ENCODE measurements at regions not wholly inside any gene's neighbourhood (a gene's known extent, or its start where the extent isn't known, plus 50 kb on each side); places are given as distances from the start of the nearest gene placed in this dataset.
"Not testable (repeated sequence)": the region's sequence is repeated elsewhere in the genome, so short reads cannot be mapped to it uniquely, and the experiment has no call there.

DNA sequence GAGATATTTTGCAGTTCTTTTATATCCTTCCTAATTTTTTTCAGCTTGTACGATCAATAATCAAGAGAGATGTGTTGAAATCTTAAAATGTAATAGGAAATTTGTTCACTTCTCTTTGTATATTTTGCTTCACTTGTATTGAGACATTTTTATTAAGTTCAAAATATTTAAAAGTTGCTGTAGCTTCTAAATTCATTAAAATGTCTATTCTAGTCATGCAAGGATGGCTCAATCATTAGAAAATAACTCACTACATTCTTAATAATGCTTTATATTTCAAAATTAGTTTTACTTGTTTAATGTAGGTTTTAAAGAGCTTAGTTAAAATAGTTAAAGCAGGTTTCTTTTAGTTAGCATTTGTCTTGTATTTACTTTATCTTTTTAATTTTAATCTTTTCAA, 308.4 kb downstream of the CYRIA start:
- no peak for DNase-seq

- DNase-seq = no peak
Measured at GRCh38 chr2:16351541-16351940, 314.1 kb downstream of the CYRIA start.

GRCh38 chr2:16351137-16351536, 314.5 kb downstream of the CYRIA start:
- no peak for DNase-seq

- DNase-seq = no peak
Measured at GRCh38 chr2:16350211-16350610, 315.4 kb downstream of the CYRIA start.

DNA sequence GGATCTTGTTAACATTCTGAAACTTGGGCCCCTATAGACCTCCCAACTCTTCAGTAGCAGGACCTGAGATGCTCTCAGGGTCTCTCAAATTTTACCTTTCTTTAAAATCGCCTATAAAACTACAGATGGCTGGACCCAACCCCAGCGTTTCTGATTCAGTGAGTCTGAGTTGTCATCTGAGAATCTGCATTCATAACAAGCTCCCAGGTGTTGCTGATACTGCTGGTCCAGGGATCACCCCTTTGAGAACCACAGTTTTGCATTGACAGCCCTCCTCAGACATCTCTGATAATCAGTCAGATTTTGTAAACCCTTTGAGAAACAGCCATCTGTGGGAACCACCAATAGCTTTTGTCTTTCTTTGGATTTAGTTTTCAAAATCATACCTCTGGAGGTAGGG, 315.8 kb downstream of the CYRIA start:
- DNase-seq = no peak

DNA sequence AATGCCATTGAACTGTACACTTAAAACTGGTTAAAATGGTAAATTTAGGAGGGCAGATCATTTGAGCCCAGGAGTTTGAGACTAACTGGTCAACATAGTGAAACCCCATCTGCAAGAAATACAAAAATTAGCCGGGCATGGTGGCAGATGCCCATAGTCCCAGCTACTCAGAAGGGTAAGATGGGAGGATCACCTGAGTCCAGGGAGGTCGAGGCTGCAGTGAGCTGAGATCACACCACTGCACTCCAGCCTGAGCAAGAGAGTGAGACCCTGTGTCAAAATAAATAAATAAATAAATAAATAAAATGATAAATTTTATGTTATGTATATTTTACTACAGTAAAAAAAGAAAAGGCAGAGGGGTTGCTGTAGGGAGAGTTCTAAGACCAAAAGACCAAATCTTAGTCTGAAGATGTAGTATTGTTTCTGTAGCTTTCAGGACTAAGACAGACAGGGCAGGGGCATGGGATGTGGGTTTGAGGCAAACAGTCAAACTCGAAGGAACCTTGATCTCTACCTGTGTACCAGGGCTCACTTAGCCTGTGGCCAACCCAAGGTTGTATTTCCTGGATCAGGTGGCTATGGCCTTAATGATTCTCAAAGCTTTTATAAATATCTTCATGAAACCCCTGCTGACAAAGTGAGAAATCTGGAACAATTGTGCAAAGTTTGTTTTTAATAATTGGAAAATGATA, 316.7 kb downstream of the CYRIA start:
- no peak for DNase-seq

DNA sequence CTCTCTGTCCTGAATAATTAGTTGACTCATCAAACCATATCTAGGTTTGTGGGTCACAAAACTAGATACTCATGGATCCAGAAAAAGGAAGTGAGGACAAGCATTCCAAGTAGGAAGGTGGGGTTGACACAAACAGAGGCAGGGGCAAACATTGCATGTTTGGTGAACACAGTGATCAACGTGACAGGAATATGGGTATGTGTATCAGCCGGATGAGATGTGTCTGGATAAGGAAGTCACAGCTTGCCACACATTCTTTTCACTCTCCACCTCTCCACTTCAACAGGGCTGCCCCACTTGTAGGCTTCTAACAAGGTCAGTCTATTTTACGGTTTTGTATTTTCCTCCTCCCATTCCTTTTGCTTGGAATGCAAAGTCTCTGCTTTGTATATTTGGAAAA, 319.0 kb downstream of the CYRIA start:
- DNase-seq = no peak

- not testable (repeated sequence) for DNase-seq
Measured at GRCh38 chr2:16345231-16345630, 320.4 kb downstream of the CYRIA start.

- DNase-seq = no peak
Measured at GRCh38 chr2:16339206-16339605, 326.4 kb downstream of the CYRIA start.

DNA sequence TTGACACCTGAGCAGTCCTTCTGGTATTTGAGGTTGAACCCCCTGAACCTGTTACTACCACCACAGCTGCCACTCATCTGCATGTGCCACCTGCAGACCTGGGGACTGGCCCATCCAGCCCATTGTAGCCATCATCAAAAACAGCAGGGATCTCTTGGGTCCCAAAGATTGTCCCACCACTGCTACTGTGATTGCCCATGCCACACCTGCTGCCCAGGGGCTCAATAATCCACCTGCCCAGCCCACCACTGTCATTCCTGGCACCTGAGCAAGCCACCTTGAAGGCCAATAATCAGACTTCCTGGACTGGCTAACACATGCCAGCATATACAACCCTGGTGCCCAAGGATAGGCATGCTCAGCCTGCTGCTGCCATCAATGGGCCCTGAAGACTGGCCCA, 327.6 kb downstream of the CYRIA start:
- no peak for DNase-seq

- DNase-seq = no peak
Measured at GRCh38 chr2:16336916-16337315, 328.7 kb downstream of the CYRIA start.

- DNase-seq = no peak
Measured at GRCh38 chr2:16336491-16336890, 329.1 kb downstream of the CYRIA start.

GRCh38 chr2:16335947-16336346, 329.7 kb downstream of the CYRIA start:
- no peak for DNase-seq

- no peak for DNase-seq
Measured at GRCh38 chr2:16335604-16335930, 330.1 kb downstream of the CYRIA start.

DNA sequence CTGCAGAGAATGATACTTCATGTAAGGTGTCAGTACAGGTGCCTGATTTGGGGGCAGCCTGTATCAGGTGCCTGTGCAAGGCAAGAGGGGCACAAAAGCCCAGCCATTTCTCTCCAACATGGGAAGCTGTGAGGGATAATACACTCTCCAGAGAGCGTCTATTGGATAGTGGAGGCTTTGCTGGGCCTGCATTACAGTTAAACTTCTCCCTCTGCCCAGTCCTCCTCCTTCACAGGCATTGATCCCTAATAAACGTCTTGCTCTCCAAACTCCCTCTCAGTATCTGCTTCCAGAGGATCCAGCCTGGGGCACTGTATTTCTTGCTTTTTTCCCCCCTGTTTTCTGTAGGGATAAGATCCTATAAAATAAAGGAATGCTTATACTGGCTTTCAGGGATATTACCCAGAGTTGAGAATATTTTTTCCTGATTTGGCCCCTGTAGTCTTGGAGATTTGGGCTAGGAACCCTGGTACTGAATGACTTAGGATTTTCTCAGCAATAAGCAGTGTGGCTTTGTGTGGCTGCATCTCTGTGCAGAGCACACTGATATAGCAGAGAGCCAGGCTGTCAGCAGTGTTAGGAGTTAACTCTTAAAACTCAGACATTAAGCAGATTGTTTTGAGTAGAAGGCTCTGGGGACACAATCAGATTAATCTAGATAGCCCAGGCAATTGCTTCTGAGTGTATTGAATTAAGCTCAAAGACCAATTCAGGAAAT, 330.6 kb downstream of the CYRIA start:
- no peak for DNase-seq

DNA sequence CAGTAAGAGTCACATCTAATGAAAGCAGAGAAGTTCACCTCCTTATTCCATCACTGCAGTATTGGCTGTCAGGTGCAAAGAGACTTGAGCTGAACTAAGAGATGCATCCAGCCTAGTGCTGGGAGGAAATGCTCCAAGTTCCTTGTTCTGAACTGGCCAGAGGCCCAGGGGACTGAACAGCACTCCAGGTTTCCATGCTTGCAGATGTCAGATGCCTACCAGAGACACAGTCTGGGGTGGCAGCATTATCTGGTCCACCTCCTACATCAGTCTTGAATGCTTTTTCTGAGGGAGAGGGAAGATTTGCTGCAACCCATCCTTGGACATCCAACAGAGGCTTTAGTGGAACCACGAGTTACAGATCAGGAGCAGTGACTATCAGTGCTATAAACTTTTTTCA, 331.3 kb downstream of the CYRIA start:
- no peak for DNase-seq

DNA sequence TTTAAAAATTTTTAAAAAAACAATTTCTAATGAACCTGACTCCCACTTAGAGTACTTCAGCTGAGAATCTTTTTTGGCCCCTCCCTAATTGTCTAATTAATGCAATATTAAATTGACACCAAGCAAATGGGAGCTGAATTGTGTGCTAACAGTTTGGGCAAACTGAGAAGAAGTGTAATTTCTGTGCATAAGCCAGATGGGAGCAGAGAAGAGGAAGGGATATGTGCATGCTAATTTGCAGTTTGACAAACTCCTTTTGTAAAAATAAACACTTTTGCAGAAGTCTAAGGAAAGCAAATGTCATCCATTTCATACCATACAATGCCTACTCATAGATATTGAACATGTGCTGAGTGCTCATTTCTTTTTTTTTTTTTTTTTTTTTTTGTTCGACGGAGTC, 332.0 kb downstream of the CYRIA start:
- DNase-seq = no peak

GRCh38 chr2:16332681-16333557, 332.7 kb downstream of the CYRIA start:
- DNase-seq = no peak

DNA sequence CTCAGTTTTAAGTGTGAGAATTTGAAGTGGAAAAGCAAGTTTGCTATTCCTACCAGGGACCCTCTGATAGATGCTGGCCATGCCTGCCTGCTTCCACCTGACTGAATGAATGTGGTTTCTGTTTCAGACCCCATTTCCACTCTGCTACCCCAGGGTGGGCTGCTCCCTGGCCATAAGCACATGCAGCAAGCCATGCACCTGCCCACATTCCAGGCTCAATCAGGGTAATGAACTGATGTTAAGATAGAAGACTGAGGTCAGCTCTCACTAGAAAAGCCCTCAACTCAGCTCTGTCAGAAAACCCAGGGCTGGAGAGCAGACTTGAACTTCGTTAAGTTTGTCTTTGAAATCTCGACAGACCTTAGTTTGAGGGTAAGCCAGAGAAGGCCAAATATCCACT, 333.9 kb downstream of the CYRIA start:
- no peak for DNase-seq

- peak in 1 of 2 experiments; percentile 23 for DNase-seq
Measured at GRCh38 chr2:16330982-16331381, 334.7 kb downstream of the CYRIA start.

- no peak for DNase-seq
Measured at GRCh38 chr2:16330571-16330970, 335.1 kb downstream of the CYRIA start.

DNA sequence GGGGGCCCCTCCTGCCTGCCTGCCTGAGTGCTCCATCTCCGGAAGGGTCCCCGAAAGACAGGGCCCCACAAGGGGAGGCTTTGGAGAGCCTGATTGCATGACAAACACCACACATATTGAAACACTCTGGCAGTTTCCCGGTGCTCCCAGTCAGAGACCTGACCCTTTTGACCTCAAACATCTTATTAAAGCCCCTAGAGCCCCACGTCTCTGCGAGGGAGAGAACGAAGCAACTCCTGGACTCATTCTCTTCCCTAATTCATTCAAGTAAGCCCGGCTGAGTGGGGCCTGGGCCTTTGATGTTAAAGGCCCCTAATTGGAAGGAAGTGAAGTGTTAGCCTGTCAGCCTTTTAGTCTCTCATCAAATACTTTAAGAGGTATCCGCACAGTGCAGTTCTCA, 335.6 kb downstream of the CYRIA start:
- DNase-seq = no peak

DNA sequence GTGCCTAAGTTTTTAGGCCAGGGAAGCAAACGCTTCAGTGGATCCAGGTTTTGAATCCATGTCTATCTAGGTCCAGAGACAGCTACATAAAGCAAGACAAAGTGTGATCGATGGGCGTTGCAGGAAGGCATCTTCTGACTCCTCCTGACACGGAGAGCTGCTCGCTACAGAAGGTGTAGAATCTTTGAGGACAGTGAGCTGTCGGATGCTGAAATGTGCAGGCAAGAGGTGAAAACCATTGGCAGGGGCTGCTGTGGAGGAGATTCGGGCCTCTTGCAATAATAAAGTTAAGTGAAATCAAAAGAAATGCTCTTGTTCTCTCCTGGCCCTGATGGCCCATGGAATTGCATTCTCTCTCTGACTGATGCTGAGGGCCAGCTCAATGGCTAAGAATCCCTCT, 336.2 kb downstream of the CYRIA start:
- no peak for DNase-seq

Data from NCI-H524 (cell line).